IMR-90 (cell line): ENCODE measurements at regions not wholly inside any gene's neighbourhood (a gene's known extent, or its start where the extent isn't known, plus 50 kb on each side); places are given as distances from the start of the nearest gene placed in this dataset.

Experiments used
- ATAC-seq: fragments of 200-7000 bp; cut with Tn5 transposase; 2 replicates; pipeline ENCODE4 v1.9.1; 2020; ENCODE audit warnings: low read depth, mild to moderate bottlenecking, moderate library complexity
- BruUV-seq: library from RNA; stranded (reverse); fragments of 400-500 nt; replicated peaks from 2 replicates; lab custom pipeline; 2021; lab: Mats Ljungman, UMichigan
- CTCF ChIA-PET: fragments of 300-600 bp; formaldehyde crosslinking; extraction: SDS; loops from one replicate; lab custom pipeline; 2021; ENCODE audit warnings: antibody characterized with exemption; lab: Yijun Ruan, JAX
- POLR2A ChIA-PET: fragments of 300-600 bp; sonication (Branson Sonifier 250); formaldehyde crosslinking; loops from one replicate; lab custom pipeline; 2022; ENCODE audit warnings: antibody characterized with exemption; ENCODE audit not compliant: unreplicated experiment; lab: Charles Lee
- DNase-seq: peaks from one replicate; pipeline ENCODE4 v3.0.0; 2013
- H2AFZ ChIP-seq: replicated peaks from 2 replicates; pipeline ENCODE3; 2013; ENCODE audit warnings: low read length, mild to moderate bottlenecking; ENCODE audit not compliant: poor library complexity
- H2AK5ac ChIP-seq: 2 replicates; pipeline ENCODE4 v1.6.1; 2013; ENCODE audit warnings: low read depth, low read length, inconsistent platforms
- H2AK9ac ChIP-seq: replicated peaks from 2 replicates; pipeline ENCODE3; 2013; ENCODE audit warnings: mild to moderate bottlenecking, low read depth, low read length, moderate library complexity; ENCODE audit not compliant: poor library complexity
- H2BK120ac ChIP-seq: 2 replicates; pipeline ENCODE4 v1.6.1; 2013; ENCODE audit warnings: low read depth, low read length, inconsistent platforms
- H2BK15ac ChIP-seq: 3 replicates; pipeline ENCODE4 v1.6.1; 2013; ENCODE audit warnings: low read depth, low read length, inconsistent platforms
- H2BK20ac ChIP-seq: 2 replicates; pipeline ENCODE4 v1.6.1; 2013; ENCODE audit warnings: low read depth, mild to moderate bottlenecking, inconsistent platforms, low read length, moderate library complexity
- H2BK5ac ChIP-seq: 2 replicates; pipeline ENCODE4 v1.6.1; 2013; ENCODE audit warnings: mild to moderate bottlenecking, low read depth, low read length, inconsistent platforms; ENCODE audit not compliant: poor library complexity, severe bottlenecking
- H3K14ac ChIP-seq: replicated peaks from 2 replicates; pipeline ENCODE4 v1.6.1; 2013; ENCODE audit warnings: low read depth, low read length, inconsistent platforms
- H3K18ac ChIP-seq: 2 replicates; pipeline ENCODE4 v1.6.1; 2013; ENCODE audit warnings: low read depth, low read length, control low read depth
- H3K23ac ChIP-seq: 2 replicates; pipeline ENCODE4 v1.6.1; 2013; ENCODE audit warnings: low read depth, low read length, inconsistent platforms
- H3K27ac ChIP-seq: 2 replicates; pipeline ENCODE4 v1.5.1; 2013; ENCODE audit warnings: mild to moderate bottlenecking, control low read depth, low read length; ENCODE audit not compliant: insufficient read depth
- H3K27me3 ChIP-seq: 2 replicates; pipeline ENCODE4 v1.6.1; 2013; ENCODE audit warnings: low read length; ENCODE audit not compliant: control insufficient read depth, insufficient read depth
- H3K36me3 ChIP-seq: 2 replicates; pipeline ENCODE4 v1.6.1; 2013; ENCODE audit warnings: low read length, mixed read lengths; ENCODE audit not compliant: control insufficient read depth, insufficient read depth
- H3K4ac ChIP-seq: 2 replicates; pipeline ENCODE4 v1.6.1; 2013; ENCODE audit warnings: low read depth, low read length, inconsistent platforms
- H3K4me1 ChIP-seq: 2 replicates; pipeline ENCODE4 v1.6.1; 2013; ENCODE audit warnings: low read length, mixed read lengths; ENCODE audit not compliant: control insufficient read depth, insufficient read depth
- H3K4me2 ChIP-seq: 2 replicates; pipeline ENCODE4 v1.6.1; 2013; ENCODE audit warnings: low read depth, mild to moderate bottlenecking, control low read depth, low read length, moderate library complexity
- H3K4me3 ChIP-seq: 2 replicates; pipeline ENCODE4 v1.5.1; 2013; ENCODE audit warnings: low read depth, mild to moderate bottlenecking, control low read depth, low read length, moderate library complexity; ENCODE audit not compliant: insufficient read depth
- H3K56ac ChIP-seq: 2 replicates; pipeline ENCODE4 v1.6.1; 2013; ENCODE audit warnings: low read length, inconsistent platforms; ENCODE audit not compliant: insufficient read depth; ENCODE audit errors: extremely low read depth
- H3K79me1 ChIP-seq, 2 experiments: 2 replicates each; pipeline ENCODE4 v1.6.1; 2013; ENCODE audit warnings: low read length in 2 of 2, inconsistent platforms in 1 of 2, low read depth in 1 of 2
- H3K9ac ChIP-seq: 2 replicates; pipeline ENCODE4 v1.6.1; 2013; ENCODE audit warnings: low read depth, low read length, control low read depth
- H3K9me1 ChIP-seq: 2 replicates; pipeline ENCODE4 v1.6.1; 2013; ENCODE audit warnings: low read length, inconsistent platforms; ENCODE audit not compliant: insufficient read depth
- H3K9me3 ChIP-seq: 2 replicates; pipeline ENCODE4 v1.6.1; 2013; ENCODE audit warnings: low read length; ENCODE audit not compliant: control insufficient read depth, insufficient read depth
- H4K20me1 ChIP-seq: 2 replicates; pipeline ENCODE4 v1.6.1; 2013; ENCODE audit warnings: low read length, inconsistent platforms; ENCODE audit not compliant: insufficient read depth
- H4K5ac ChIP-seq: 2 replicates; pipeline ENCODE4 v1.6.1; 2013; ENCODE audit warnings: mild to moderate bottlenecking, low read depth, low read length, control low read depth
- H4K8ac ChIP-seq, 2 experiments: 2 replicates each; pipeline ENCODE4 v1.6.1; 2013; ENCODE audit warnings: low read depth in 2 of 2, low read length in 2 of 2, control low read depth in 1 of 2, inconsistent platforms in 1 of 2
- H4K91ac ChIP-seq: 2 replicates; pipeline ENCODE4 v1.6.1; 2013; ENCODE audit warnings: low read depth, low read length, inconsistent platforms; ENCODE audit not compliant: insufficient read depth
- CHD1 ChIP-seq: IDR thresholded peaks from 2 replicates; pipeline ENCODE4 v1.6.1; 2012; ENCODE audit warnings: low read depth, low read length, improper control_type of control experiment
- FOS ChIP-seq: fragments of 150-350 bp; IDR thresholded peaks from 2 replicates; pipeline ENCODE4 v1.6.1; 2016; ENCODE audit warnings: low read depth, low read length
- MAZ ChIP-seq: IDR thresholded peaks from 2 replicates; pipeline ENCODE4 v1.6.1; 2012; ENCODE audit warnings: low read depth, mild to moderate bottlenecking, low read length, improper control_type of control experiment, moderate library complexity, borderline replicate concordance
- MXI1 ChIP-seq: IDR thresholded peaks from 2 replicates; pipeline ENCODE4 v1.6.1; 2012; ENCODE audit warnings: low read depth, mild to moderate bottlenecking, low read length, moderate library complexity, borderline replicate concordance
- NFE2L2 ChIP-seq: fragments of 150-350 bp; IDR thresholded peaks from 2 replicates; pipeline ENCODE4 v1.6.1; 2016; ENCODE audit warnings: low read depth, mild to moderate bottlenecking, low read length
- POLR2A ChIP-seq: IDR thresholded peaks from 2 replicates; pipeline ENCODE4 v1.6.1; 2012; ENCODE audit warnings: mild to moderate bottlenecking, low read depth, low read length
- RCOR1 ChIP-seq: IDR thresholded peaks from 2 replicates; pipeline ENCODE4 v1.6.1; 2012; ENCODE audit warnings: mild to moderate bottlenecking, low read length, improper control_type of control experiment; ENCODE audit not compliant: insufficient replicate concordance
- RFX5 ChIP-seq: IDR thresholded peaks from 2 replicates; pipeline ENCODE4 v1.8.0; 2012; ENCODE audit warnings: low read depth, mild to moderate bottlenecking, low read length, moderate library complexity
- SMC3 ChIP-seq: fragments of 150-350 bp; IDR thresholded peaks from 2 replicates; pipeline ENCODE4 v1.6.1; 2016; ENCODE audit warnings: low read depth, mild to moderate bottlenecking, antibody characterized with exemption, low read length, moderate library complexity
- USF2 ChIP-seq: fragments of 150-350 bp; IDR thresholded peaks from 2 replicates; pipeline ENCODE4 v1.6.1; 2017; ENCODE audit warnings: mild to moderate bottlenecking, antibody characterized with exemption, low read length, low read depth
- WGBS, 2 experiments: methylation state at CpG; one replicate each; pipeline versions ENCODE4 v1.1.5 to v1.1.7; 2013; ENCODE audit warnings: missing lambda C conversion rate in 2 of 2; ENCODE audit not compliant: insufficient read length in 1 of 2; ENCODE audit errors: extremely low coverage in 2 of 2; 5-methylcytosine and 5-hydroxymethylcytosine counted together
- dilution Hi-C: fragments of 300-500 bp; cut with HindIII; formaldehyde crosslinking; loops from one replicate; pipeline ENCODE4 v1.14.3; 2018; ENCODE audit warnings: low sequenced_read_pairs; ENCODE audit not compliant: unreplicated experiment
- in situ Hi-C: fragments of 300-500 bp; cut with MboI; formaldehyde crosslinking; loops from 3 replicates; pipeline ENCODE4 v1.14.3; 2019; ENCODE audit warnings: low sequenced_read_pairs, inconsistent platforms, mixed read lengths
- intact Hi-C: fragments of 100-400 bp; cut with micrococcal nuclease; formaldehyde crosslinking; loops from 2 replicates; pipeline ENCODE4 v1.10.0; 2022

GRCh38 chr4:77282305-77282704, 125.3 kb downstream of the CCNG2 start:
- no peak overlapping the region for H3K14ac ChIP-seq
- no peak overlapping the region for H4K91ac ChIP-seq
- no peak overlapping the region for H3K23ac ChIP-seq
- no peak overlapping the region for H4K8ac ChIP-seq
- H3K4me2 ChIP-seq, result no peak overlapping the region
- H3K4ac ChIP-seq, result no peak overlapping the region
- H4K20me1 ChIP-seq, result no peaks in the 10 kb centered on the region
- no peak for TF ChIP-seq MXI1
- no peak for TF ChIP-seq SMC3
- no peak for TF ChIP-seq NFE2L2
- TF ChIP-seq RFX5, result no peak
- no peak for TF ChIP-seq CHD1
- TF ChIP-seq RCOR1, result no peak
- no peak for TF ChIP-seq FOS
- no peak for TF ChIP-seq USF2
- TF ChIP-seq MAZ, result no peak
- no peak for TF ChIP-seq POLR2A
- DNase-seq (no peak), ATAC-seq (no peak)
- no peak overlapping the region for H3K9ac ChIP-seq
- BruUV-seq, result no TSS peak
- POLR2A ChIA-PET, result no interaction called here
- H2BK20ac ChIP-seq, result no peak overlapping the region
- dilution Hi-C loops (no loop called here), in situ Hi-C loops (no loop called here), intact Hi-C loops (no loop called here)
- no peaks in the 10 kb centered on the region for H3K9me1 ChIP-seq
- H4K5ac ChIP-seq, result no peak overlapping the region
- H2AK5ac ChIP-seq, result no peak overlapping the region
- H3K27me3 ChIP-seq, result no peaks in the 10 kb centered on the region
- no peak overlapping the region for H2AFZ ChIP-seq
- H2BK5ac ChIP-seq, result no peak overlapping the region
- no peaks in the 10 kb centered on the region for H3K79me1 ChIP-seq
- H2BK15ac ChIP-seq, result no peak overlapping the region
- WGBS, 2 experiments, result no CpG with 5 or more reads among the region's 3 CpGs
- H3K27ac ChIP-seq, result no peak overlapping the region
- H3K36me3 ChIP-seq, result no peaks in the 10 kb centered on the region
- no peak overlapping the region for H2BK120ac ChIP-seq
- no peak overlapping the region for H3K18ac ChIP-seq
- no peak overlapping the region for H3K4me3 ChIP-seq
- no peaks in the 10 kb centered on the region for H3K9me3 ChIP-seq
- H2AK9ac ChIP-seq, result no peak overlapping the region
- CTCF ChIA-PET, result no interaction called here
- H3K56ac ChIP-seq, result no peak overlapping the region
- H3K4me1 ChIP-seq, result no peaks in the 10 kb centered on the region
